ENCODE measurements at regions not wholly inside any gene's neighbourhood (a gene's known extent, or its start where the extent isn't known, plus 50 kb on each side); places are given as distances from the start of the nearest gene placed in this dataset.
A peak's percentile ranks its signal among the peaks of the same experiment; 100 is the strongest.

DNA sequence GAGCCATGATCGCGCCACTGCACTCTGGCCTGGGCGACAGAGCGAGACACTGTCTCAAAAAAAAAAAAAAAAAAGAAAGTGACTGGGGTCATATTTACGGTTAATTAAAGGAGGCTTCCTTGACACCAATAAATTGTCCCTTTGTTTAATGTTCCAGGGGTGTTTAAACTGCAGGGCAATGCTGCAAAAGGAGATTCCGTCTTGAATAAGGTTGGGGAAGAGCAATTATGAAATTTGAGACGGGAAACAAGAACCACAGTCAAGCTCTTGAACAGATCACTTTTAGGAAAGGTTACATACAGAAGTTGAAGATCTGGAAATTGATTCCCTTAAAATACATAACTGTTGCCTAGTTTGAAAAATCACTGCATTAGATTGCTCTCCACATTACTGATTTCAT is 292.9 kb downstream of the DAD1 start:
- Histone ChIP-seq H2AFZ (ENCODE audit: control insufficient read depth, low read length) (no peak overlapping the region), H3K9ac (ENCODE audit: control insufficient read depth, extremely low read depth, insufficient read depth, low read length) (no peak overlapping the region), H3K27me3 (ENCODE audit: control insufficient read depth, extremely low read depth, insufficient read depth, low read length) (no peaks in the 10 kb centered on the region), H3K79me2 (ENCODE audit: control insufficient read depth, insufficient read depth, low read length) (no peaks in the 10 kb centered on the region), H3K4me1 (ENCODE audit: control insufficient read depth, extremely low read depth, insufficient read depth, low read length) (peaks cover 26% of the 10 kb centered on the region), H4K20me1 (ENCODE audit: control insufficient read depth, extremely low read depth, insufficient read depth, low read length) (no peaks in the 10 kb centered on the region), H3K36me3 (ENCODE audit: control insufficient read depth in 2 of 2, extremely low read depth in 1 of 2, insufficient read depth in 2 of 2, low read length in 2 of 2) (no peaks in the 10 kb centered on the region), H3K9me3 (ENCODE audit: control insufficient read depth, low read depth, low read length) (no peaks in the 10 kb centered on the region), H3K9me1 (ENCODE audit: control insufficient read depth, extremely low read depth, insufficient read depth, low read length) (no peaks in the 10 kb centered on the region), H3K27ac (ENCODE audit: control insufficient read depth, insufficient read depth, low read length) (no peak overlapping the region), H3K4me3 (ENCODE audit: control insufficient read depth in 2 of 3, extremely low read depth in 1 of 3, insufficient read depth in 2 of 3, low read depth in 1 of 3, low read length in 3 of 3) (no peak overlapping the region), H3K4me2 (ENCODE audit: control insufficient read depth, extremely low read depth, insufficient read depth, low read depth, low read length) (peak overlapping the region; percentile 63)
- DNase-seq (ENCODE audit: low read depth, low spot score) (no peak), FAIRE-seq (no peak)
- dilution Hi-C loops (cut with MboI; ENCODE audit: extremely low pct_ligation_motif_present, low sequenced_read_pairs), result no loop called here
- TF ChIP-seq EZH2 (IDR thresholded peaks at IDR 0.05; ENCODE audit: low read length), result no peak
- TF ChIP-seq, protein P1, sequence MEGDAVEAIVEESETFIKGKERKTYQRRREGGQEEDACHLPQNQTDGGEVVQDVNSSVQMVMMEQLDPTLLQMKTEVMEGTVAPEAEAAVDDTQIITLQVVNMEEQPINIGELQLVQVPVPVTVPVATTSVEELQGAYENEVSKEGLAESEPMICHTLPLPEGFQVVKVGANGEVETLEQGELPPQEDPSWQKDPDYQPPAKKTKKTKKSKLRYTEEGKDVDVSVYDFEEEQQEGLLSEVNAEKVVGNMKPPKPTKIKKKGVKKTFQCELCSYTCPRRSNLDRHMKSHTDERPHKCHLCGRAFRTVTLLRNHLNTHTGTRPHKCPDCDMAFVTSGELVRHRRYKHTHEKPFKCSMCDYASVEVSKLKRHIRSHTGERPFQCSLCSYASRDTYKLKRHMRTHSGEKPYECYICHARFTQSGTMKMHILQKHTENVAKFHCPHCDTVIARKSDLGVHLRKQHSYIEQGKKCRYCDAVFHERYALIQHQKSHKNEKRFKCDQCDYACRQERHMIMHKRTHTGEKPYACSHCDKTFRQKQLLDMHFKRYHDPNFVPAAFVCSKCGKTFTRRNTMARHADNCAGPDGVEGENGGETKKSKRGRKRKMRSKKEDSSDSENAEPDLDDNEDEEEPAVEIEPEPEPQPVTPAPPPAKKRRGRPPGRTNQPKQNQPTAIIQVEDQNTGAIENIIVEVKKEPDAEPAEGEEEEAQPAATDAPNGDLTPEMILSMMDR (optimal IDR thresholded peaks at IDR 0.05 in 1 of 3, IDR thresholded peaks at IDR 0.05 in 1 of 3, conservative IDR thresholded peaks at IDR 0.05 in 1 of 3; ENCODE audit: extremely low read depth in 1 of 3, insufficient read depth in 2 of 3, low read length in 3 of 3), result no peak

DNA sequence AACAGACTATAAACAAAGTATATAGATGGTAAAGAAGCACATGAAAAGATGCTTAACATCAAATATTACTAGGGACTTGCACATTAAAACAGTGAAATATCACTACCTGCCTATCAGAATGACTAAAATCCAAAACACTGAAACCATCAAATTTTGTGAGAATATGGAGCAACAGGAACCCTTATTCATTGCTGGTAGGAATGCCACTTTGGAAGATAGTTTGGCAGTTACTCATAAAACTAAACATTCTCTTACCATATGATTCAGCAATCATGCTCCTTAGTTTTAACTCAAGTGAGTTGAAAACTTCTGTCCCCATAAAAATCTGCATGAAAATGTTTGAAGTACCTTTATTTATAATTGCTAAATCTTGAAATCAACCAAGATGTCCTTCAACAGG is 297.6 kb downstream of the DAD1 start:
- Histone ChIP-seq H3K4me2 (ENCODE audit: control insufficient read depth, extremely low read depth, insufficient read depth, low read depth, low read length) (no peak overlapping the region), H3K4me3 (ENCODE audit: control insufficient read depth in 2 of 3, extremely low read depth in 1 of 3, insufficient read depth in 2 of 3, low read depth in 1 of 3, low read length in 3 of 3) (no peak overlapping the region), H3K9ac (ENCODE audit: control insufficient read depth, extremely low read depth, insufficient read depth, low read length) (no peak overlapping the region), H3K27me3 (ENCODE audit: control insufficient read depth, extremely low read depth, insufficient read depth, low read length) (no peaks in the 10 kb centered on the region), H3K4me1 (ENCODE audit: control insufficient read depth, extremely low read depth, insufficient read depth, low read length) (peaks cover 34% of the 10 kb centered on the region), H4K20me1 (ENCODE audit: control insufficient read depth, extremely low read depth, insufficient read depth, low read length) (no peaks in the 10 kb centered on the region), H3K36me3 (ENCODE audit: control insufficient read depth in 2 of 2, extremely low read depth in 1 of 2, insufficient read depth in 2 of 2, low read length in 2 of 2) (no peaks in the 10 kb centered on the region), H2AFZ (ENCODE audit: control insufficient read depth, low read length) (no peak overlapping the region), H3K79me2 (ENCODE audit: control insufficient read depth, insufficient read depth, low read length) (no peaks in the 10 kb centered on the region), H3K27ac (ENCODE audit: control insufficient read depth, insufficient read depth, low read length) (no peak overlapping the region), H3K9me1 (ENCODE audit: control insufficient read depth, extremely low read depth, insufficient read depth, low read length) (no peaks in the 10 kb centered on the region), H3K9me3 (ENCODE audit: control insufficient read depth, low read depth, low read length) (no peaks in the 10 kb centered on the region)
- FAIRE-seq, result peak; percentile 20
- no peak for TF ChIP-seq EZH2 (IDR thresholded peaks at IDR 0.05; ENCODE audit: low read length)
- TF ChIP-seq, protein P1 (optimal IDR thresholded peaks at IDR 0.05 in 1 of 3, IDR thresholded peaks at IDR 0.05 in 1 of 3, conservative IDR thresholded peaks at IDR 0.05 in 1 of 3; ENCODE audit: extremely low read depth in 1 of 3, insufficient read depth in 2 of 3, low read length in 3 of 3), result no peak
- peak; percentile 44 for DNase-seq (ENCODE audit: low read depth, low spot score)
- dilution Hi-C loops (cut with MboI; ENCODE audit: extremely low pct_ligation_motif_present, low sequenced_read_pairs), result no loop called here
